Loucy (cell line): ENCODE measurements at regions not wholly inside any gene's neighbourhood (a gene's known extent, or its start where the extent isn't known, plus 50 kb on each side); places are given as distances from the start of the nearest gene placed in this dataset.

Experiments used
- CTCF ChIP-seq: fragments of 200-600 bp; sonication (generic); conservative IDR thresholded peaks from 2 replicates; pipeline ENCODE4 v1.5.1; 2014; ENCODE audit warnings: mild to moderate bottlenecking, antibody characterized with exemption, low read length
- EZH2phosphoT487 ChIP-seq: fragments of 200-600 bp; IDR thresholded peaks from 2 replicates; pipeline ENCODE4 v1.6.1; 2018; ENCODE audit warnings: antibody characterized with exemption, mild to moderate bottlenecking, moderate library complexity, borderline replicate concordance

GRCh38 chr10:78410046-78410965 lies 376.6 kb downstream of the RPS24 start:
- TF ChIP-seq CTCF (no peak), EZH2phosphoT487 (no peak)
